HEK293 (cell line): ENCODE measurements at regions not wholly inside any gene's neighbourhood (a gene's known extent, or its start where the extent isn't known, plus 50 kb on each side); places are given as distances from the start of the nearest gene placed in this dataset.

ENCODE experiments used
- CTCF ChIA-PET: fragments of 350-600 bp; formaldehyde crosslinking; extraction: SDS; loops from one replicate; lab custom pipeline; 2021; ENCODE audit warnings: antibody characterized with exemption; lab: Yijun Ruan, JAX
- POLR2A ChIA-PET: fragments of 300-600 bp; formaldehyde crosslinking; extraction: SDS; loops from one replicate; lab custom pipeline; 2020; ENCODE audit warnings: antibody characterized with exemption, inconsistent platforms; lab: Yijun Ruan, JAX
- H3K27ac ChIP-seq: fragments of 200-500 bp; sonication (Bioruptor generic); 2 replicates; pipeline ENCODE4 v1.5.1; 2014; ENCODE audit warnings: low read depth, low read length, control low read depth, inconsistent platforms; ENCODE audit errors: extremely low read depth
- H3K36me3 ChIP-seq, 2 experiments: fragments of 200-500 bp in 1 of 2; sonication (Bioruptor generic) in 1 of 2; 1 replicate in 1 of 2; 2 replicates in 1 of 2; pipeline ENCODE4 v1.5.1; 2014 to 2017; ENCODE audit warnings: inconsistent platforms in 2 of 2, low read length in 2 of 2; ENCODE audit not compliant: control insufficient read depth in 2 of 2, insufficient read depth in 1 of 2
- H3K4me1 ChIP-seq: fragments of 200-500 bp; sonication (Bioruptor generic); 2 replicates; pipeline ENCODE4 v1.5.1; 2014; ENCODE audit warnings: mild to moderate bottlenecking, low read length, inconsistent platforms; ENCODE audit not compliant: control insufficient read depth, insufficient read depth
- H3K4me3 ChIP-seq: 2 replicates; pipeline ENCODE4 v1.5.1; 2011; ENCODE audit warnings: low read depth, mild to moderate bottlenecking, control low read depth, low read length, moderate library complexity
- H3K9me3 ChIP-seq: fragments of 200-500 bp; sonication (Bioruptor generic); 2 replicates; pipeline ENCODE4 v1.5.1; 2014; ENCODE audit warnings: low read depth, low read length, inconsistent platforms; ENCODE audit not compliant: control insufficient read depth, insufficient read depth
- ELK4 ChIP-seq: IDR thresholded peaks from 2 replicates; pipeline ENCODE4 v1.6.1; 2011; ENCODE audit warnings: mild to moderate bottlenecking, low read depth, low read length, borderline replicate concordance
- PRDM1 ChIP-seq: fragments of 450-650 bp; formaldehyde crosslinking; IDR thresholded peaks from 2 replicates; pipeline ENCODE4; 2016; ENCODE audit warnings: missing biosample characterization, missing genetic modification characterization
- SCRT2 ChIP-seq: fragments of 450-650 bp; formaldehyde crosslinking; IDR thresholded peaks from 2 replicates; pipeline ENCODE4 v1.5.1; 2016; ENCODE audit warnings: missing biosample characterization, missing genetic modification characterization
- TSHZ1 ChIP-seq: fragments of 450-650 bp; formaldehyde crosslinking; IDR thresholded peaks from 2 replicates; pipeline ENCODE4 v1.5.1; 2016; ENCODE audit warnings: missing biosample characterization, missing genetic modification characterization, borderline replicate concordance
- ZBTB17 ChIP-seq: fragments of 450-650 bp; formaldehyde crosslinking; IDR thresholded peaks from 2 replicates; pipeline ENCODE4 v1.5.1; 2016; ENCODE audit warnings: missing biosample characterization, missing genetic modification characterization
- ZBTB26 ChIP-seq: fragments of 450-650 bp; formaldehyde crosslinking; optimal IDR thresholded peaks from 2 replicates; pipeline ENCODE3; 2016; ENCODE audit warnings: missing biosample characterization, mild to moderate bottlenecking, missing genetic modification characterization
- ZBTB44 ChIP-seq: fragments of 450-650 bp; IDR thresholded peaks from 2 replicates; pipeline ENCODE4 v1.5.1; 2018; ENCODE audit warnings: missing biosample characterization, mild to moderate bottlenecking, missing genetic modification characterization
- ZEB2 ChIP-seq: fragments of 450-650 bp; formaldehyde crosslinking; IDR thresholded peaks from 2 replicates; pipeline ENCODE4 v1.5.1; 2016; ENCODE audit warnings: missing biosample characterization, missing genetic modification characterization
- ZFP41 ChIP-seq: fragments of 450-650 bp; formaldehyde crosslinking; IDR thresholded peaks from 2 replicates; pipeline ENCODE4 v1.5.1; 2016; ENCODE audit warnings: missing biosample characterization, missing genetic modification characterization, borderline replicate concordance
- ZNF169 ChIP-seq: fragments of 450-650 bp; formaldehyde crosslinking; IDR thresholded peaks from 2 replicates; pipeline ENCODE4 v1.5.1; 2016; ENCODE audit warnings: missing biosample characterization, missing genetic modification characterization
- ZNF302 ChIP-seq: fragments of 450-650 bp; formaldehyde crosslinking; IDR thresholded peaks from 2 replicates; pipeline ENCODE4 v1.5.1; 2016; ENCODE audit warnings: missing biosample characterization, missing genetic modification characterization, low read depth
- ZNF324 ChIP-seq: fragments of 450-650 bp; formaldehyde crosslinking; IDR thresholded peaks from 2 replicates; pipeline ENCODE4 v1.5.1; 2016; ENCODE audit warnings: missing biosample characterization, missing genetic modification characterization
- ZNF394 ChIP-seq: fragments of 450-650 bp; formaldehyde crosslinking; IDR thresholded peaks from 2 replicates; pipeline ENCODE4 v1.5.1; 2016; ENCODE audit warnings: missing biosample characterization, missing genetic modification characterization, mild to moderate bottlenecking, moderate library complexity, borderline replicate concordance
- ZNF488 ChIP-seq: fragments of 450-650 bp; formaldehyde crosslinking; IDR thresholded peaks from 2 replicates; pipeline ENCODE4 v1.5.1; 2016; ENCODE audit warnings: missing biosample characterization, missing genetic modification characterization
- ZNF654 ChIP-seq: fragments of 450-650 bp; formaldehyde crosslinking; IDR thresholded peaks from 2 replicates; pipeline ENCODE4 v1.5.1; 2016; ENCODE audit warnings: low read depth, missing biosample characterization, missing genetic modification characterization
- ZNF701 ChIP-seq: fragments of 450-650 bp; formaldehyde crosslinking; IDR thresholded peaks from 2 replicates; pipeline ENCODE4 v1.5.1; 2016; ENCODE audit warnings: missing biosample characterization, missing genetic modification characterization
- ZNF704 ChIP-seq: fragments of 450-650 bp; formaldehyde crosslinking; IDR thresholded peaks from 2 replicates; pipeline ENCODE4 v1.5.1; 2016; ENCODE audit warnings: missing biosample characterization, missing genetic modification characterization
- ZNF792 ChIP-seq: fragments of 450-650 bp; formaldehyde crosslinking; IDR thresholded peaks from 2 replicates; pipeline ENCODE4 v1.5.1; 2016; ENCODE audit warnings: missing biosample characterization, missing genetic modification characterization

- no peak for TF ChIP-seq PRDM1
These were observed 266.0 kb downstream of the PAX1 start (continued) for GRCh38 chr20:21971436-21971835.

- ChIA-PET POLR2A (no interaction called here), CTCF (no interaction called here)
- no peak for TF ChIP-seq ZNF169 (tag by site-specific recombination)
- TF ChIP-seq ZNF394: no peak
- TF ChIP-seq ZBTB44 (tag by site-specific recombination): no peak
- no peak for TF ChIP-seq ZBTB17 (tag by site-specific recombination)
- no peaks in the 10 kb centered on the region for H3K9me3 ChIP-seq
- H3K27ac ChIP-seq: no peak overlapping the region
- no peaks in the 10 kb centered on the region for H3K4me1 ChIP-seq
- H3K4me3 ChIP-seq: no peak overlapping the region
- H3K36me3 ChIP-seq: no peaks in the 10 kb centered on the region
These were observed 263.0 kb downstream of the PAX1 start for GRCh38 chr20:21968486-21968885.

GRCh38 chr20:21967481-21967880 lies 262.0 kb downstream of the PAX1 start:
- Histone ChIP-seq H3K9me3 (no peaks in the 10 kb centered on the region), H3K4me1 (no peaks in the 10 kb centered on the region), H3K36me3 (no peaks in the 10 kb centered on the region)
- TF ChIP-seq SCRT2 (tag by site-specific recombination): no peak
- no peak for TF ChIP-seq ZNF302 (tag by site-specific recombination)
- TF ChIP-seq ELK4: no peak
- TF ChIP-seq ZNF701: no peak
- no peak for TF ChIP-seq ZEB2 (tag by site-specific recombination)
- TF ChIP-seq ZNF324 (tag by site-specific recombination): no peak
- TF ChIP-seq ZFP41 (tag by site-specific recombination): no peak
- TF ChIP-seq ZNF488: no peak
- no peak for TF ChIP-seq ZBTB26 (tag by site-specific recombination)
- TF ChIP-seq ZNF704 (tag by site-specific recombination): no peak
- TF ChIP-seq ZNF792 (tag by site-specific recombination): no peak
- TF ChIP-seq TSHZ1 (tag by site-specific recombination): no peak
- TF ChIP-seq ZNF654 (tag by site-specific recombination): no peak
- TF ChIP-seq, all 188 proteins: peak for 0
- H3K27ac ChIP-seq: no peak overlapping the region
- no peak overlapping the region for H3K4me3 ChIP-seq
- CTCF ChIA-PET: no interaction called here
- POLR2A ChIA-PET: no interaction called here
